B cell (primary cell): ENCODE measurements at regions not wholly inside any gene's neighbourhood (a gene's known extent, or its start where the extent isn't known, plus 50 kb on each side); places are given as distances from the start of the nearest gene placed in this dataset.

Experiments used
- ATAC-seq: fragments of 200-7000 bp; cut with Tn5 transposase; one replicate; pipeline ENCODE4 v1.10.0; 2021; ENCODE audit warnings: low read depth, mild to moderate bottlenecking, moderate number of reproducible peaks, moderate library complexity
- CTCF ChIA-PET: fragments of 350-600 bp; sonication (Branson Sonifier 250); formaldehyde crosslinking; loops from one replicate; lab custom pipeline; 2021; ENCODE audit warnings: antibody characterized with exemption, inconsistent platforms; lab: Charles Lee
- POLR2A ChIA-PET: fragments of 350-600 bp; sonication (Branson Sonifier 250); formaldehyde crosslinking; loops from one replicate; lab custom pipeline; 2021; ENCODE audit warnings: antibody characterized with exemption; lab: Charles Lee
- DNase-seq: peaks from one replicate; pipeline ENCODE4 v3.0.0; 2013
- H2AFZ ChIP-seq: 2 replicates; pipeline ENCODE4 v1.6.1; 2012; ENCODE audit warnings: mild to moderate bottlenecking, low read depth, low read length; ENCODE audit not compliant: insufficient read depth, poor library complexity, severe bottlenecking
- H3K27ac ChIP-seq, 2 donors: 1 replicate in 1 of 2; 2 replicates in 1 of 2; pipeline ENCODE4 v1.5.1; 2012 to 2013; ENCODE audit warnings: low read length in 2 of 2, mild to moderate bottlenecking in 2 of 2, moderate library complexity in 1 of 2
- H3K27me3 ChIP-seq, 4 experiments: fragments of 200-600 bp in 1 of 4; sonication (generic) in 1 of 4; replicated peaks in 1 of 4; 1 replicate in 2 of 4; 2 replicates in 2 of 4; pipeline versions ENCODE4 v1.6.1 to v1.7.0; 2013 to 2016; ENCODE audit warnings: low read length in 3 of 4, mild to moderate bottlenecking in 2 of 4, mixed read lengths in 1 of 4, moderate library complexity in 1 of 4; ENCODE audit not compliant: insufficient read depth in 4 of 4, control insufficient read depth in 3 of 4; ENCODE audit errors: control extremely low read depth in 1 of 4
- H3K36me3 ChIP-seq, 2 experiments: replicated peaks in 1 of 2; 1 replicate in 1 of 2; 2 replicates in 1 of 2; pipeline versions ENCODE4 v1.6.1 to v1.7.1; 2013; ENCODE audit warnings: low read length in 1 of 2; ENCODE audit not compliant: insufficient read depth in 2 of 2, control insufficient read depth in 1 of 2; ENCODE audit errors: control extremely low read depth in 1 of 2, extremely low read depth in 1 of 2
- H3K4me1 ChIP-seq, 2 donors: fragments of 200-600 bp in 1 of 2; sonication (generic) in 1 of 2; 1 replicate in 1 of 2; 2 replicates in 1 of 2; pipeline versions ENCODE4 v1.5.1 to v1.6.1; 2013 to 2017; ENCODE audit warnings: low read length in 2 of 2; ENCODE audit not compliant: control insufficient read depth in 2 of 2, insufficient read depth in 2 of 2
- H3K4me2 ChIP-seq: replicated peaks from 2 replicates; pipeline ENCODE3; 2012; ENCODE audit warnings: mild to moderate bottlenecking, low read depth, low read length; ENCODE audit not compliant: poor library complexity, severe bottlenecking
- H3K4me3 ChIP-seq, 5 experiments: fragments of 200-600 bp in 1 of 5; sonication (generic) in 1 of 5; 1 replicate in 3 of 5; 2 replicates in 2 of 5; pipeline versions ENCODE4 v1.5.1 to v1.7.0; 2011 to 2016; ENCODE audit warnings: low read length in 4 of 5, mild to moderate bottlenecking in 4 of 5, low read depth in 2 of 5, control low read depth in 1 of 5, moderate library complexity in 1 of 5; ENCODE audit not compliant: insufficient read depth in 1 of 5; ENCODE audit errors: control extremely low read depth in 1 of 5, extremely low read depth in 1 of 5
- H3K79me2 ChIP-seq: fragments of 200-600 bp; sonication (generic); one replicate; pipeline ENCODE4 v1.6.0; 2016; ENCODE audit warnings: low read length; ENCODE audit not compliant: control insufficient read depth, insufficient read depth
- H3K9ac ChIP-seq: fragments of 200-600 bp; sonication (generic); 2 replicates; pipeline ENCODE4 v1.6.1; 2017; ENCODE audit warnings: mild to moderate bottlenecking, low read length, moderate library complexity
- H3K9me3 ChIP-seq, 3 donors: one replicate each; pipeline versions ENCODE4 v1.6.1 to v1.7.1; 2013; ENCODE audit warnings: low read length in 2 of 3; ENCODE audit not compliant: control insufficient read depth in 2 of 3, insufficient read depth in 1 of 3; ENCODE audit errors: control extremely low read depth in 1 of 3
- H4K20me1 ChIP-seq: 2 replicates; pipeline ENCODE4 v1.6.0; 2012; ENCODE audit warnings: mild to moderate bottlenecking, low read length; ENCODE audit not compliant: insufficient read depth, control insufficient read depth, poor library complexity, severe bottlenecking
- H3K27ac Mint-ChIP-seq: one replicate; pipeline ENCODE4 v1.8.0; 2021; ENCODE audit warnings: mixed read lengths
- H3K27me3 Mint-ChIP-seq: one replicate; pipeline ENCODE4 v1.8.0; 2021; ENCODE audit warnings: mixed read lengths
- H3K4me1 Mint-ChIP-seq: one replicate; pipeline ENCODE4 v1.8.0; 2021; ENCODE audit warnings: mixed read lengths
- H3K4me3 Mint-ChIP-seq: one replicate; pipeline ENCODE4 v1.8.0; 2021; ENCODE audit warnings: mixed read lengths
- H3K9me3 Mint-ChIP-seq: one replicate; pipeline ENCODE4 v1.8.0; 2022; ENCODE audit warnings: mixed read lengths; ENCODE audit not compliant: insufficient read depth
- EZH2 ChIP-seq: IDR thresholded peaks from 2 replicates; pipeline ENCODE4 v1.6.1; 2012; ENCODE audit warnings: borderline replicate concordance, low read depth, mild to moderate bottlenecking, moderate library complexity, low read length; ENCODE audit not compliant: insufficient read depth, poor library complexity, severe bottlenecking
- WGBS: methylation state at CpG from one replicate; pipeline ENCODE4 v1.1.5; 2013; ENCODE audit warnings: missing lambda C conversion rate; ENCODE audit not compliant: insufficient coverage; 5-methylcytosine and 5-hydroxymethylcytosine counted together
- intact Hi-C: fragments of 100-400 bp; cut with micrococcal nuclease; formaldehyde crosslinking; loops from one replicate; pipeline ENCODE4 v1.10.0; 2022
- TF ChIP-seq, protein P1 (sequence below): fragments of 200-600 bp; IDR thresholded peaks from one replicate; pipeline ENCODE4 v1.8.0; 2022; ENCODE audit warnings: antibody characterized with exemption, mild to moderate bottlenecking

GRCh38 chr14:71709076-71709475 lies 223.2 kb upstream of the RGS6 start:
- POLR2A ChIA-PET: no interaction called here

DNA sequence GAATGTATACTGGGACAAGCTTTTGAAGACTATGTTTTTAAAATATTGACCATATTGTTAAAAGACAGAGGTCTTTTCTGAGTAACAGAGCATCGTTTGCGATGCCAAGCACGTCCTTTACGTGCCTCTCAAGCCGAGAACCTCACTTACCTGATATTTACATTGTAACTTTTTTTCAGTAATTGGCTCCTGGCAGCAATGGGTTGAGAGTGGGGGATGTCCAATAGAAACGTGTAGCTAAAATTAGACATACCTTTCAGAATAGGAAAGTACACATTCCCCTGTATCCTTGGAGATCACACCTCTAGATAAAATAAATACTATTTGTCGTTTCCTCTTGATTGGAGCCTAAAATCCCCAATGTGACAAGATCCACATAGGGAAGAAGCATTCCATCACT lies 222.2 kb upstream of the RGS6 start:
- Histone ChIP-seq H3K27me3 (no peaks in the 10 kb centered on the region), H2AFZ (no peak overlapping the region), H3K4me3 (no peak overlapping the region), H4K20me1 (no peaks in the 10 kb centered on the region), H3K79me2 (no peaks in the 10 kb centered on the region), H3K4me2 (no peak overlapping the region), H3K9me3 (no peaks in the 10 kb centered on the region), H3K36me3 (peaks cover 5 to 59% of the 10 kb centered on the region in 2 experiments), H3K4me1 (no peaks in the 10 kb centered on the region), H3K9ac (no peak overlapping the region), H3K27ac (no peak overlapping the region)
- POLR2A ChIA-PET: interaction anchor here (0.7 kb wide), 1 partner anchor 10 kb away, joined by 6 read pairs; no protein-coding TSS in a partner anchor
- no peak overlapping the region for H3K27ac Mint-ChIP-seq
- intact Hi-C loops: no loop called here
- no peaks in the 10 kb centered on the region for H3K4me1 Mint-ChIP-seq
- TF ChIP-seq, protein P1, sequence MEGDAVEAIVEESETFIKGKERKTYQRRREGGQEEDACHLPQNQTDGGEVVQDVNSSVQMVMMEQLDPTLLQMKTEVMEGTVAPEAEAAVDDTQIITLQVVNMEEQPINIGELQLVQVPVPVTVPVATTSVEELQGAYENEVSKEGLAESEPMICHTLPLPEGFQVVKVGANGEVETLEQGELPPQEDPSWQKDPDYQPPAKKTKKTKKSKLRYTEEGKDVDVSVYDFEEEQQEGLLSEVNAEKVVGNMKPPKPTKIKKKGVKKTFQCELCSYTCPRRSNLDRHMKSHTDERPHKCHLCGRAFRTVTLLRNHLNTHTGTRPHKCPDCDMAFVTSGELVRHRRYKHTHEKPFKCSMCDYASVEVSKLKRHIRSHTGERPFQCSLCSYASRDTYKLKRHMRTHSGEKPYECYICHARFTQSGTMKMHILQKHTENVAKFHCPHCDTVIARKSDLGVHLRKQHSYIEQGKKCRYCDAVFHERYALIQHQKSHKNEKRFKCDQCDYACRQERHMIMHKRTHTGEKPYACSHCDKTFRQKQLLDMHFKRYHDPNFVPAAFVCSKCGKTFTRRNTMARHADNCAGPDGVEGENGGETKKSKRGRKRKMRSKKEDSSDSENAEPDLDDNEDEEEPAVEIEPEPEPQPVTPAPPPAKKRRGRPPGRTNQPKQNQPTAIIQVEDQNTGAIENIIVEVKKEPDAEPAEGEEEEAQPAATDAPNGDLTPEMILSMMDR: no peak
- no peak for TF ChIP-seq EZH2
- no CpG with 5 or more reads among the region's 7 CpGs for WGBS
- ATAC-seq (no peak), DNase-seq (no peak)
- no peaks in the 10 kb centered on the region for H3K9me3 Mint-ChIP-seq
- CTCF ChIA-PET: interaction anchor here (1.1 kb wide), 1 partner anchor 306 kb away, joined by 3 read pairs; no protein-coding TSS in a partner anchor
- H3K27me3 Mint-ChIP-seq: no peaks in the 10 kb centered on the region
- no peak overlapping the region for H3K4me3 Mint-ChIP-seq

More at GRCh38 chr14:71709076-71709475, 223.2 kb upstream of the RGS6 start:
- ATAC-seq (no peak), DNase-seq (no peak)
- Histone ChIP-seq H3K36me3 (peaks cover 5 to 60% of the 10 kb centered on the region in 2 experiments), H3K4me2 (no peak overlapping the region), H3K9me3 (no peaks in the 10 kb centered on the region), H3K9ac (no peak overlapping the region), H3K4me1 (no peaks in the 10 kb centered on the region), H3K4me3 (no peak overlapping the region), H3K27me3 (no peaks in the 10 kb centered on the region), H2AFZ (no peak overlapping the region), H3K27ac (no peak overlapping the region), H3K79me2 (no peaks in the 10 kb centered on the region), H4K20me1 (no peaks in the 10 kb centered on the region)
- WGBS: 96% methylated on average over 9 of the region's 9 CpGs
- Mint-ChIP-seq H3K4me3 (no peak overlapping the region), H3K9me3 (no peaks in the 10 kb centered on the region), H3K27me3 (no peaks in the 10 kb centered on the region), H3K27ac (no peak overlapping the region), H3K4me1 (no peaks in the 10 kb centered on the region)
- CTCF ChIA-PET: no interaction called here
- no peak for TF ChIP-seq EZH2
- TF ChIP-seq, protein P1: no peak
- intact Hi-C loops: no loop called here
